Lower lobe of right lung (tissue), 2 donors: ENCODE measurements at regions not wholly inside any gene's neighbourhood (a gene's known extent, or its start where the extent isn't known, plus 50 kb on each side); places are given as distances from the start of the nearest gene placed in this dataset.

Experiments used
- ATAC-seq, 2 donors: fragments of 200-7000 bp; cut with Tn5 transposase; one replicate each; pipeline ENCODE4 v1.9.1; 2020 to 2022; ENCODE audit warnings: mild to moderate bottlenecking in 2 of 2, moderate library complexity in 2 of 2
- DNase-seq: peaks from one replicate; pipeline ENCODE4 v3.0.0-alpha.2; 2020
- H3K27ac ChIP-seq: fragments of 200-600 bp; one replicate; pipeline ENCODE4 v1.8.0; 2022
- H3K27me3 ChIP-seq: fragments of 200-600 bp; one replicate; pipeline ENCODE4 v1.8.0; 2022; ENCODE audit warnings: low read depth
- H3K36me3 ChIP-seq: fragments of 200-600 bp; one replicate; pipeline ENCODE4 v1.8.0; 2022; ENCODE audit warnings: mild to moderate bottlenecking
- H3K4me1 ChIP-seq: fragments of 200-600 bp; one replicate; pipeline ENCODE4 v1.8.0; 2022
- H3K4me3 ChIP-seq: fragments of 200-600 bp; one replicate; pipeline ENCODE4 v1.8.0; 2022; ENCODE audit warnings: mild to moderate bottlenecking
- H3K9me3 ChIP-seq: fragments of 200-600 bp; one replicate; pipeline ENCODE4 v1.8.0; 2022
- intact Hi-C: fragments of 100-400 bp; cut with DNase I; formaldehyde crosslinking; loops from one replicate; pipeline ENCODE4 v1.11.0; 2022
- TF ChIP-seq, protein P1 (sequence below): fragments of 200-600 bp; IDR thresholded peaks from one replicate; pipeline ENCODE4 v1.8.0; 2022; ENCODE audit warnings: antibody characterized with exemption, mild to moderate bottlenecking
- donor health status: DM: no; HTN: yes; CAD: no; lungs with severe emphysema.

DNA sequence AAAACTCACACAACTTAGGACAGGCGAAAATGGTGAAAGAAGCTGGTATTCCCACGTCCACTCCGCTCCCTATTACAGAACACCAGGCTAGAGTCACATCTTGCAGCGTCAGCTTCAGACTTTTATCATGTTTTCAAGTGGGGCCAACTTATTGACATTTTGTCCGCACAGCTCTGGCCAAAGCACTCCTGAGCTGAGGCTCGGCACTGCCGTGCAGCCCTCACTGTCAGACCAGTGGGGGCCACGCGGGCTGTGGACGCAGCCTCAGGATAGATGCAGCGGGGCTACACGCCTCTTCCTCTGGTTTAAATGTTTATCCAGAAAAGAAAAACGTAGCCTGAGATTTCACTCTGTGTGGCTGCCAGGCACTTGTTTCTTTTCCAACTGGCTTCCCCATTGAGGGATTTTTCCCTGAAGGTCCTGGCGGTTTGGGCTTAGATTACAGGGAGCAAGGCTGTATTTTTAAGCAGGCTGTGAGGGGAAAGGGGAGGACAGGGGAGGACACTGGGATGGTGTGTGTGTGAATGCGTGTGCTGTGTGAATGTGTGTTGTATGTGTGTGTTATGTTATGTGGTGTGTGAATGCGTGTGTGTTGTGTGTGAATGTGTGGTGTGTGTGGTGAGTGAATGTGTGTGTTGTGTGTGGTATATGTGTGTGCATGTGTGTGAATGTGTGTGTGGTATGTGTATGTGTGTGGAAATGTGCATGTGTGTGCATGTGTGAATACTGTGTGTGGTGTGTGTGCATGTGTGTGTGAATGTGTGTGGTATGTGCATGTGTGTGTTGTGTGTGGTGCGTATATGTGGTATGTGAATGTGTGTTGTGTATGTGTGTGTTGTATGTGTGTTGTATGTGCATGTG lies 267.6 kb downstream of the DCDC2C start:
- Histone ChIP-seq H3K27me3 (peaks cover 1% of the 10 kb centered on the region), H3K4me1 (no peaks in the 10 kb centered on the region), H3K4me3 (no peak overlapping the region), H3K27ac (no peak overlapping the region), H3K9me3 (no peaks in the 10 kb centered on the region), H3K36me3 (no peaks in the 10 kb centered on the region)
- DNase-seq = no peak
- no peak for ATAC-seq
- intact Hi-C loops = no loop called here
- TF ChIP-seq, protein P1, sequence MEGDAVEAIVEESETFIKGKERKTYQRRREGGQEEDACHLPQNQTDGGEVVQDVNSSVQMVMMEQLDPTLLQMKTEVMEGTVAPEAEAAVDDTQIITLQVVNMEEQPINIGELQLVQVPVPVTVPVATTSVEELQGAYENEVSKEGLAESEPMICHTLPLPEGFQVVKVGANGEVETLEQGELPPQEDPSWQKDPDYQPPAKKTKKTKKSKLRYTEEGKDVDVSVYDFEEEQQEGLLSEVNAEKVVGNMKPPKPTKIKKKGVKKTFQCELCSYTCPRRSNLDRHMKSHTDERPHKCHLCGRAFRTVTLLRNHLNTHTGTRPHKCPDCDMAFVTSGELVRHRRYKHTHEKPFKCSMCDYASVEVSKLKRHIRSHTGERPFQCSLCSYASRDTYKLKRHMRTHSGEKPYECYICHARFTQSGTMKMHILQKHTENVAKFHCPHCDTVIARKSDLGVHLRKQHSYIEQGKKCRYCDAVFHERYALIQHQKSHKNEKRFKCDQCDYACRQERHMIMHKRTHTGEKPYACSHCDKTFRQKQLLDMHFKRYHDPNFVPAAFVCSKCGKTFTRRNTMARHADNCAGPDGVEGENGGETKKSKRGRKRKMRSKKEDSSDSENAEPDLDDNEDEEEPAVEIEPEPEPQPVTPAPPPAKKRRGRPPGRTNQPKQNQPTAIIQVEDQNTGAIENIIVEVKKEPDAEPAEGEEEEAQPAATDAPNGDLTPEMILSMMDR = no peak

DNA sequence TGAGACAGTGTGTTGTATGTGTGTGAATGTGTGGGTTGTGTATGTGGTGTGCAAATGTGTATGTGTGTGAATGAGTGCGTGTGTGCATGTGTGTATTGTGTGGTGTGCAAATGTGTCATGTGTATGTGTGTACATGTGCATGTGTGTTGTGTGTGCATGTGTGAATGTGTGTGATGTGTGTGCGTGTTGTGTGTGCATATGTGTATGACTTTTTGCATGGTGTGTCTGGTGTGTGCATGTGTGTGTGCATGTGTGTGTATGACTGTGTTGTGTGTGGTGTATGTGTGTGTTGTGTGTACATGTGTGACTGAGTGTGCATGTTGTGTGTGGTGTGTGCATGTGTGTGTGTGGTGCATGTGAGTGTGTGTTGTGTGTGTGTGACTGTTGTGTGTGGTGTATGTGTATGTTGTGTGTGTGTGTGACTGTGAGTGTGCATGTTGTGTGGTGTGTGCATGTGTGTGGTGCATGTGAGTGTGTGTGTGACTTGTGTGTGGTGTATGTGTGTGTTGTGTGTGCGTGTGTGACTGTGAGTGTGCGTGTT lies 268.3 kb downstream of the DCDC2C start:
- Histone ChIP-seq H3K4me3 (no peak overlapping the region), H3K27ac (no peak overlapping the region), H3K9me3 (no peaks in the 10 kb centered on the region), H3K27me3 (no peaks in the 10 kb centered on the region), H3K4me1 (no peaks in the 10 kb centered on the region), H3K36me3 (no peaks in the 10 kb centered on the region)
- intact Hi-C loops = no loop called here
- DNase-seq = no peak
- ATAC-seq = no peak
- TF ChIP-seq, protein P1 = no peak

DNA sequence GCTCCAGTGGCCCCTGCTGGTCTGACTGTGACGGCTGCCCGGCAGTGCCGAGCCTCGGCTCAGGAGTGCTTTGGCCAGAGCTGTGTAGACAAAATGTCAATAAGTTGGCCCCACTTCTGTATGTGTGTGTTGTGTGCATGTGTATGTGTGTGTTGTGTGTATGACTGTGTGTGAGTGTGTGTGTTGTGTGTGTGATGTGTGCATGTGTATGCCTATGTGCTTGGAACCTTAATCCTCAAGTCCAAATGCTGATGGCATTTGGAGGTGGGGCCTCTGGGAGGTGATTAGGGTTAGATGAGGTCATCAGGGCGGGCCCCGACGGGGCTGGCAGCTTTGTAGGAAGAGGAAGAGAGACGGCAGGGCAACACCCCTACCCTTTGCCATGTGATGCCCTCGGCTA lies 269.0 kb downstream of the DCDC2C start:
- no peak for ATAC-seq
- TF ChIP-seq, protein P1 = no peak
- Histone ChIP-seq H3K4me3 (no peak overlapping the region), H3K9me3 (no peaks in the 10 kb centered on the region), H3K27me3 (no peaks in the 10 kb centered on the region), H3K36me3 (no peaks in the 10 kb centered on the region), H3K4me1 (no peaks in the 10 kb centered on the region), H3K27ac (no peak overlapping the region)
- DNase-seq = no peak
- intact Hi-C loops = no loop called here

DNA sequence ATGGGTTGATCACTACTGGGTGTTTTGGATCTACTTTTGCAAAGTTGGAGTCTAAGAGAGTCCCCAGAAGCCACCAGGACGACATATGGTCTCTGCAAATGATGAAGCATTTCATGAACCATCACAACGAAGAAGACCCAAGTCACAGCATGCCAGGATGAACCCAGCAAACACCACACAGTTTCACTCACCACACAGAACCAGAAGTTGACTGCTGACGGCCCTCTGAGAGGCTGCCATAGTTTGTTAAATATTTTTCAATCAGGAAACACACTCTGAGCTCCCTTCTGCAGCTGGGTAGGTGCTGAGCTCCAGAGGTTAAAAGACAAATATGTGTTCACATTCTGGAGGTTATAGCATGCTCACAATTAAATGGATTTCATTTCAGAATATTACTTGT lies 271.4 kb downstream of the DCDC2C start:
- H3K4me3 ChIP-seq = no peak overlapping the region
- intact Hi-C loops = no loop called here

DNA sequence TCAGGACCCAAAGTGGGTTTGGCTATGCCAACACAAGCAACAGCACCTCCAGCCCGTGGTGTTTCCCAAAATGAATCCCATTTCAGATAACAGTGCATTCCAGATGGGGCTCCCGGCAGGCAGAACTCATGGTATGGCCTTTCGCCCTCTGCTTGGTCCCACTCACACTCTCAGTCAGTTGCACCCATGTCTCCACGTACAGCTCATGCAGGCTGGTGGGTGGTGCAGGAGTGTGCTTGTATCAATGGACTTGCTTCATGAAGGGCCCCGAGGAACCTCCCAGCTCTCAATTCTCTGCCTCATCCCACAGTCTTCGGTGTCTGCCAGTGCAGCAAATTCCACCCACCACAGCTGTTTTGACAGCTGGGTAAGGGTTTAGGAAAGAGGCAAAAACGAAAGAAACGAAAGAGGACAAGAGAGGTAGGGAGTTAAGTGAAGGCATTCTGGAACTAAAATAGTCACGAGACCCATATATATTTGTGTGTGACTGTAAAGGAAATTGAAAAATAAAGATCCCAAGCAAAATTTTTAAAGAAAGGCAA lies 278.1 kb downstream of the DCDC2C start:
- H3K27me3 ChIP-seq = no peaks in the 10 kb centered on the region
- no peak overlapping the region for H3K27ac ChIP-seq
- intact Hi-C loops = no loop called here
- H3K4me1 ChIP-seq = no peaks in the 10 kb centered on the region
- H3K4me3 ChIP-seq = no peak overlapping the region
- no peaks in the 10 kb centered on the region for H3K36me3 ChIP-seq
- DNase-seq (no peak), ATAC-seq (no peak)
- TF ChIP-seq, protein P1 = no peak
- no peaks in the 10 kb centered on the region for H3K9me3 ChIP-seq

More for the DNA sequence above, 271.4 kb downstream of the DCDC2C start:
- Histone ChIP-seq H3K27me3 (no peaks in the 10 kb centered on the region), H3K27ac (no peak overlapping the region), H3K9me3 (no peaks in the 10 kb centered on the region), H3K36me3 (no peaks in the 10 kb centered on the region), H3K4me1 (no peaks in the 10 kb centered on the region)
- DNase-seq = no peak
- ATAC-seq = no peak
- TF ChIP-seq, protein P1 = no peak
